ENCODE measurements at regions not wholly inside any gene's neighbourhood (a gene's known extent, or its start where the extent isn't known, plus 50 kb on each side); places are given as distances from the start of the nearest gene placed in this dataset.
"Not testable (repeated sequence)": the region's sequence is repeated elsewhere in the genome, so short reads cannot be mapped to it uniquely, and the experiment has no call there.

DNA sequence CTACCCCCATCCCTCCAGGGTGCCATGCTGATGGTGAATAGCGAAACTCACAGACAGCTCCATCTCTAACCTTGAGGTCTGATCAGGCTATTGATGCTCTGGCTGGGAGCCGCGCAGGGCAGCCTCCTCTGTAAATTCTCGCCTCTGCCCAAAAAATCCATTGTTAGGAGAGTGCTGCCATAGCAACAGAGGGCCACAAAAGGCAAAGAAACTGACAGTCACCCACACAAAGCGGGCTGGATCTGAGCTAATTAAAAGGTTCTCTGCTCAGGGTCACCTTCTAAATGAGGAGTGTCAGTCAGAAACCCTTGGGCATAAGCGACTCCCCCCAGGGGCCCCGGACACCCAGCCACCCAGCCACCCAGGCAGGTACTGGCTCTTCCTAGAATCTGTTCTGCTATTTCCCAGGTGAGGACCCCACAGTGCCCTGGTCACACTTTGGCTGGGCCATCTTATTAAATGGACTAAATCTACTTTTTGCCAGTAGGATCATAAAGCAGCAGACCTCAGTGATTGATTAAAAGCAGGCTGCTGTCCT lies 126.7 kb downstream of the MED10 start:
- TF ChIP-seq, protein P1, sequence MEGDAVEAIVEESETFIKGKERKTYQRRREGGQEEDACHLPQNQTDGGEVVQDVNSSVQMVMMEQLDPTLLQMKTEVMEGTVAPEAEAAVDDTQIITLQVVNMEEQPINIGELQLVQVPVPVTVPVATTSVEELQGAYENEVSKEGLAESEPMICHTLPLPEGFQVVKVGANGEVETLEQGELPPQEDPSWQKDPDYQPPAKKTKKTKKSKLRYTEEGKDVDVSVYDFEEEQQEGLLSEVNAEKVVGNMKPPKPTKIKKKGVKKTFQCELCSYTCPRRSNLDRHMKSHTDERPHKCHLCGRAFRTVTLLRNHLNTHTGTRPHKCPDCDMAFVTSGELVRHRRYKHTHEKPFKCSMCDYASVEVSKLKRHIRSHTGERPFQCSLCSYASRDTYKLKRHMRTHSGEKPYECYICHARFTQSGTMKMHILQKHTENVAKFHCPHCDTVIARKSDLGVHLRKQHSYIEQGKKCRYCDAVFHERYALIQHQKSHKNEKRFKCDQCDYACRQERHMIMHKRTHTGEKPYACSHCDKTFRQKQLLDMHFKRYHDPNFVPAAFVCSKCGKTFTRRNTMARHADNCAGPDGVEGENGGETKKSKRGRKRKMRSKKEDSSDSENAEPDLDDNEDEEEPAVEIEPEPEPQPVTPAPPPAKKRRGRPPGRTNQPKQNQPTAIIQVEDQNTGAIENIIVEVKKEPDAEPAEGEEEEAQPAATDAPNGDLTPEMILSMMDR (IDR thresholded peaks at IDR 0.05; ENCODE audit: extremely low read depth, missing control alignments): no peak
- DNase-seq (ENCODE audit: low spot score): no peak

DNA sequence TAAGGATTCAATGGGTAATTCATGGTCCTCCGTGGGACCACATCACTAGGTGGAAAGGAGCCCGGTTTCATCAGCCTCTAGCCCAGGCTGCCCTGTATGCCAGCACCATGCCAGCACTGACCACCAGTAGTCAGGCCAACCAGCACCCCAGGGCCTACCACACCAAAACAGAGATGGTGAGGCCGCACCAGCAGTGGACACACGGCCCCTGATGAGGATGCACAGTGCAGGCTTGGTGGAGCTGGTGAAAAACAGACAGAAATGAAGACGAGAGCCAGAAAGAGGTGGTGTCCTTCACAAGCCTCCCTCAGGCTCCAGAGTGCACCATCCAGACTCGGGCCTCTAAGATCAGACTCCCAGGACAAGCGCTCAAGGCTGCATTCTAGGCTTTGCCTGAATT lies 128.2 kb downstream of the MED10 start:
- no peak for DNase-seq (ENCODE audit: low spot score)
- TF ChIP-seq, protein P1 (IDR thresholded peaks at IDR 0.05; ENCODE audit: extremely low read depth, missing control alignments): no peak

DNA sequence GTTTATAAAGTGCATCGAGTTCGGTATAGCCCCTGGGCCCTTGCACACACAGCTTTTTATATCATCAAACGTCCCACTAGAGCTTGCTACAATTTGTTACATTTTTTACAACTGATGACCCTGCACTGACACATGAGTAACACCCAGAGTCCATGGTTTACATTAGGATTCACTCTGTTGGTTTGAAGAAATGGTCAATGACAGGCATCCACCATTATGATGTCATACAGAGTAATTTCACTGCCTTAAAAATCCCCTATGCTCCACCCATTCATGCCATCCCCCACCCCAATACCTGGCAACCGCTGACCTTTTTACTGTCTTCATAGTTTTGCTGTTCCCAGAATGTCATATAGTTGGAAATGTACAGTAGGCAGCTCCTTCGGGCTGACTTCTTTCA lies 130.2 kb downstream of the MED10 start:
- TF ChIP-seq, protein P1 (IDR thresholded peaks at IDR 0.05; ENCODE audit: extremely low read depth, missing control alignments): no peak
- DNase-seq (ENCODE audit: low spot score): no peak

DNA sequence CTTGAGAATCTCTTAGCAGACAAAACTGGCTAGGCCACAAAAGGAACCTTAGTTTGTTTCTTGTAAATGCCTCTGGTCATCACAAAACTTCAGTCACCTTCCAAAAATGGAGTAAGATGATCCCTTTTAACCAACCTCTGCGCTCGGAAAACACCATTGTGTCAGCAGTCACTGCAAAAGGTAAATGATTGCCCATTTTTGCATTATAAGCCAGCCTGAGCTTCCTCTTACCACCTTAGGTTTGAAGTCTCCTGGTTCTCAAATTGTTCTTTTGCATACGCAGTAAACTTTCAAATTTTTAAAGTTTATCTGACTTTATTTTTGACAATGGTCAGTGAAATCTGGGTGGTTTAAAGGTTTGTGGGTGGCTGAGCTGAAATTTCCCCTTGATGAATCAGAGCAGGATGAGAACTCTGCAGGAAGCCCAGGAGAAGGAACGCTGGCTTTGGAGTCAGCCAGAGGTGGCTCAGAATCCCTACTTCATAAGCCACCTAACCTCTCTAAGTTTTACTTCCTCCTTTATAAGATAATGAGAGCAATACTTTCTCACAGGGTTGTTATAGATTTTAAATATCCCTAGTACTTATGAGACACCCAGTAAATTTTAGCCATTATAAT lies 131.4 kb downstream of the MED10 start:
- TF ChIP-seq, protein P1 (IDR thresholded peaks at IDR 0.05; ENCODE audit: extremely low read depth, missing control alignments): no peak
- no peak for DNase-seq (ENCODE audit: low spot score)

DNA sequence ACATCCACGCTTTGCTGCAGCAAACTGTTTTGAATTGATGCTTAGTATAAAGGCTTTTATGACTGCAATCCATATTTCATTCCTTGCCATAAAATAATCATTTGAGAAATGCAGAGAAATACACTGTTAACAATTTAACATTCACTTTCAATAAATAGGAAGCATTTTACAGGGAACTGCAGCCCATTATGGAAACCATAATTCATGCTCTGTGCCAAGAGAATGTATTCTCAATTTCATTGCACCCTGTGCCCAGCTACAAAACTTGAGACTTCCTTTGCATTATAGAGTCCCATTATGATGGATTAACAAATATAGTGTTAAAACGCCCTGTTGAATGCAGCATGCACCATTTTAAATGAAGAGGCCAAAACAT lies 134.0 kb downstream of the MED10 start:
- TF ChIP-seq, protein P1 (IDR thresholded peaks at IDR 0.05; ENCODE audit: extremely low read depth, missing control alignments): no peak
- DNase-seq (ENCODE audit: low spot score): no peak

DNA sequence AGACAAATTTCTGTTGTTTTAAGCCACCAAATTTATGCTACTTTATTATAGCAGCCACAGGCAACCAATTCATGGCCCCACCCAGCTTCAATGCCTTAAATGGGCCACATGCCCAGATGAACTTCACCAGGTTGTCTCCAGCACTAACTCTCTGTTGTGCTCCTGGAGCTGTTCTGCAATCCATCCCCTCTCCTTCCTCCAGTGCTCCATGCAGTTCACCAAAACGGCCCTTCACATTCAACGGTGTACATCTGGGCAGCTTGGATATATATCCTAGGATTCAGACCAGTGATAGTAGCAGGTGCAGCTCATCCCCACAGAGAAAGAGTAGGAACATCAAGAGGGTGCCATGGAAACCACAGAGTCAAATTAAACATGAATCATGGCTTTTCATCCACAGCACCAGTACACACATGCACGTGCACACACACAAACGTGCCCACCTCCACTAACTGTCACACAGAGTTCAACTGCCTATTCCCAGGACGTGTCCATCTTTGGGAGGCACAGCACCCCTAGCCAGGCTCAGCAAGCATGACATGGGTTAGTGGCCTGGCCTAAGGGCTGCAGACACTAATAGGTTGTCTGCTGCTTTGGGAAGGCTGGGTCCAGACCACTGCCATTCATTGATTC lies 134.5 kb downstream of the MED10 start:
- TF ChIP-seq, protein P1 (IDR thresholded peaks at IDR 0.05; ENCODE audit: extremely low read depth, missing control alignments): no peak
- DNase-seq (ENCODE audit: low spot score): no peak

DNA sequence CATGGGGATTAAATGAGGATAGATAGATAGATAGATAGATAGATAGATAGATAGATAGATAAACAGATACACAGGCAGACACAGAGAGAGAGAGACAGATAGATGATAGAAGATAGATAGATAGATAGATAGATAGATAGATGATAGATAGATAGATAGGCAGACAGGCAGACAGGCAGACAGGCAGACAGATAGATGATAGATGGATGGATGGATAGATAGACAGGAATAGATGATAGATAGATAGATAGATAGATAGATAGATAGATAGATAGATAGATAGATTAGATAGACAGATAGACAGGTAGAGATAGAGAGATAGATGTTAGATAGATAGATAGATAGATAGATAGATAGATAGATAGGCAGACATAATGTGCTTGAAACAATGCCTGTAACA lies 137.3 kb downstream of the MED10 start:
- DNase-seq (ENCODE audit: low spot score): not testable (repeated sequence)
